Right lung (tissue), 2 donors: ENCODE measurements at regions not wholly inside any gene's neighbourhood (a gene's known extent, or its start where the extent isn't known, plus 50 kb on each side); places are given as distances from the start of the nearest gene placed in this dataset.
"Not testable (repeated sequence)": the region's sequence is repeated elsewhere in the genome, so short reads cannot be mapped to it uniquely, and the experiment has no call there.

ENCODE experiments used
- DNase-seq, 2 donors: peaks; one replicate each; pipeline ENCODE4 v3.0.0-alpha.2; 2013

GRCh38 chr3:145170121-145170520 is 990.9 kb downstream of the PLOD2 start:
- DNase-seq, result no peak

DNA sequence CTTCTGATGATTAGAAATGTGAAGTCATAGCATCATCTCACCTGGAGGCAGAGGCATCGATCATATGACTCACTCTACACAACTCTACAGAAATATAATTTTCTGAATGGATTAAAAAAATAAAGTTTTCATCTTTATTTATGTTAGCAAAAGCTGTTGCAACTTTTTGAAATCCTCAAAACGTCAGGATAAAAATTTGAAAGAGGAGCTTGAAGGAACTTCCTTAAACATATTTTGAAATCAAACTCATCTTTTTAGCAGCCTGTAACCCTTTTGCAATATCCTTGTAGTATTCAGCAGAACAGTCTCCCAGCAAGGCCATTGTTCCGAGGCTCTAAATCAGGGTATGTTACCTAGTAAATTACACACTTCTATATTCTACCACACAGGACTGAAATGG is 985.4 kb downstream of the PLOD2 start:
- no peak for DNase-seq

DNA sequence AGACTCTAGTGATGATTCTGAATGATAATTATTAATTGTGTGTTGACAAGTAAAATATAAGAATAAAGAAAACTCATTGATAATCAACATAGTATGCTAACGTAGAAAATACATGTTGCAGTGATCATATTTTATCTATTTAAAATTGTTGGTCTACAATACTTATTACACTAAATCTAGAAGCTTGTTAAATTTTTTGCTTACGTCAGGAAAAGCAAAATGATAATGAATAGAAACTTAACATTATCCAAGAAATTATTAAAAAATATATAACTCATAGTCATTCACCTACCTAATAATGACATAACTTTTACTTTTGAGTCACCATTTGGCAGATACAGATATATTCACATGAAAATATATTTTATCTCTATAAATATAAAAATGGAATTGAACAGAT is 984.1 kb downstream of the PLOD2 start:
- DNase-seq, result no peak

DNA sequence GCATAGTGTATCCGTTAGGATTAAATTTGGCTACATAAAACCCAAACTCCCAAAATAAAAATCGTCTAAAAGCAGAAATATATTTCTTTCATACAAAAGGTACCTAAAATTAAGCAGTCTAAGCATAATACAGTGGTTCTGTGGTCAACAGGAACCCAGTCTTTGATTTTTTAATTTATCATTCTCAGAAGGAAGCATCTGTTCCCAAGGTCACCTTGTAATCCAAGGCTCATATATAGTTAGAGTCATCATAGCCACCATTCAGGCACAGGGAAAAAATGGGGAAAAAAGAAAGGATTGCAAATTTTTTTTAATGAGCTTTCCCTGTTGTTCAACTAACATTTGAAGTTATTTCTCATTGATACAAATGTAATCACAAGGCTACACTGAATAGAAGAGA is 983.2 kb downstream of the PLOD2 start:
- no peak for DNase-seq

GRCh38 chr3:145182196-145182911 is 978.6 kb downstream of the PLOD2 start:
- DNase-seq, result no peak

GRCh38 chr3:145183261-145183660 is 977.7 kb downstream of the PLOD2 start:
- DNase-seq, result no peak

GRCh38 chr3:145188079-145188770 is 972.8 kb downstream of the PLOD2 start:
- no peak for DNase-seq

- DNase-seq, result no peak
These were observed 970.8 kb downstream of the PLOD2 start for GRCh38 chr3:145190138-145190537.

DNA sequence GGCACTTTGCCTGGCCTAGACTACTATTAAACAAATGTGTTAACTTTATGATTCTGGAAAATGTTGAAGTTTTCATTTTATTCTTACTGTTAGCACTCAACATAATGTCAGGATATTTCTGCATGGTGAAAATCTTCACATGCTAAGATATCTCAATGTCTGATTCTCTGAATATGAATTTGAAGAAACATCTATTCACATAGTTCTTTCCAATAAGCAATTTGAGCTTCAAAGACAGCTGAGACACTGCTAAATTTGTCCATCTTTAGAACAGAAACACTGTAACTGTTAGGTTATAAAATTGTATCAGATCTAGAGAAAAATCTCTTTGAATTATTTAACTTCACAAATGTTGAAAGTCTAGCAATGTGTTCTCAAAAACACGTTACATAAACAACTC is 970.2 kb downstream of the PLOD2 start:
- DNase-seq, result no peak

GRCh38 chr3:145191543-145191942 is 969.4 kb downstream of the PLOD2 start:
- DNase-seq, result no peak

GRCh38 chr3:145197051-145197820 is 963.7 kb downstream of the PLOD2 start:
- peak; percentile 44 to 74 for DNase-seq

GRCh38 chr3:145197821-145198220 is 963.2 kb downstream of the PLOD2 start:
- peak; percentile 28 to 59 for DNase-seq

GRCh38 chr3:145209561-145209960 is 951.4 kb downstream of the PLOD2 start:
- DNase-seq, result peak; percentile 52 to 66

DNA sequence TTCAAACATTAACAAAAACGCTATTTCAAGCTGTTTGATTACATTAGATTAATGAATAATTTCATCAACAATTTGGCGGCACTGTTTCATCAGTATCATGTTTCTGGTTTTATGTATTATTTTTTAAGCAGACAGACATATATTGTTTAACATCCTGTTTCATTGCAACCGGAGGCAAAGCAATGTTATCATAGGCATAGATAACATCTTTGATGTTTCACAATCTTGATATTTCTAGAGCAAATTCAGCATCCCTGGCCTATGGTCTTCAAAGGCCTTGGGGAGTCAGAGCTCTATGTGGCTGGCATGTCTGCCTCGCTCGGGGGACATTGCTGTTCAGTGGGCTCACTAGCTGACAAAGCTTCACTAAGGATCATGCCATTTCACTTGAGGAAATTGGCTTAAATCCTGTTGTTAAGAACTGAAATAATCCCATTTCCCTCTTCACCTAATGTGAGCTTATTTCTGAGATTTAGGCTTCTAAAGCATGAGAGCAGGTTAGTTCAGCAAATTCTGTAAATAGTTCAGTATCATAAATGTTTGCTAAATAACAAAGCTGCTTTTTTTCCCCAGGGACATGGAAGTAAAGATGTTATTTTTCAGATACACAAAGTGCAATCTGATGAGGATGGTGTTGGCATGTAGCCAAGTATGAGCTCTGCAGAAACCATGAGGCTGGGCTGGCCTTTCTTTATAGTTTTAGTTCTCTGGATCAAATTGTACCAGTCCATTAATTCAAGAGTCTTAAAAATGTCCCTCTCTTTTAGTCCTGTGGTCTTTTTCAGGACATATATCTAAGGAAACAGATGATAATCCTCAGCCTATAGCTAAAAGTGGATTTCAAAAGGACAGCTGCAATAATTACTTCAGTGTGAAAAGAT is 941.4 kb downstream of the PLOD2 start:
- peak in 1 of 2 donors; percentile 8 for DNase-seq

DNA sequence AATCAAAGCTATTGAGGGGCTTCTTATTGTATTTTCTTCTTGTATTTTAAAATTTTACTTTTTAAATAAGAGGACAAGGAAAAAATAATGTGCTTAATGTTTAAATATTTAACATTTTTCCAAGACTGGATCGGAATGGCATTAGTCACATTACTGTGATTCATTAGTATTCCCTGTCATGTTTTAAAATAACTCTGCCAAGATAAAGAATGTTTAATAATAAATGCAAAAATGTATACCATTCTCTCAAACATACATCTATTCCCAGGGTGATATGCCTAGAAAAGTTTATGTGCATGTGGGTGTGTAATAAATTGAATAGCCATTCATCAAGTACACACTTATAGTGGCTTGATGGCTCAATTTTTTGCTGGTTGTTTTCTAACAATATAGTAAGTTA is 936.1 kb downstream of the PLOD2 start:
- DNase-seq, result no peak

DNA sequence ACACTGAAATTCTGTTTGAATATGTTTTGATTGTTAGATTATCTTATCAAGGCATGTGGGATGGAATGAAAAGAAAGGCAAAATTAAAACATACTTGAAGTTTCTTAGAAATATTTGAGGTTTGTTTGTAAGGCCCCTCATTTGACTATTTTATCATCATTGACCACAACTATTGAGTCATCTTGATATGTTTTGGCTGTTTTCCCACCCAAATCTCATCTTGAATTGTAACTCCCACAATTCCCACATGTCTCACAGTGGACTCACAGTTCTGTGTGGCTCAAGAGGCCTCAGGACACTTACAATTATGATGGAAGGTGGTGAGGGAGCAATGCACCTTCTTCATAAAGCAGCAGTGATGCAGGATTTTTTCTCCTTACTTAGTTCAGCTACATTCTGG is 917.1 kb downstream of the PLOD2 start:
- no peak for DNase-seq

- DNase-seq, result no peak
These were observed 916.7 kb downstream of the PLOD2 start for GRCh38 chr3:145244327-145244726.

DNA sequence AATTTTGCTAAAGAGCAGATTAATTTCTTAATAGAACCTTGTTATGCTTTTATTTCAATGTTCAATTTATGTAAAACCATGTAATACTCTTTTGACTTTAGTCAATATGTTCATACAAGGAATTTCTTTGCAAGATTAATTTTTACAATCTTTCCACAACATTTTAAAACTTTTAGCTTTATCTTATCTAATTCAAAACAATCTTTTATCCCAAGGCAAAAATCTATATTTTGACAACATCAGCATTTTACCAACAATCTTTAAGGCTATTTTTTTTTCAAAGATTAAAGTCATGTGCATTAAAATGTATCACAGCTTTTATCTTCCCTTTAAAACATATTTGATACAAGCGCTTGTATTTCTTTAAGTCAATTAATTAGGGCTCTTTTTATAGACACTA is 914.7 kb downstream of the PLOD2 start:
- DNase-seq, result no peak

GRCh38 chr3:145248928-145249327 is 912.1 kb downstream of the PLOD2 start:
- DNase-seq, result no peak

- no peak for DNase-seq
These were observed 909.7 kb downstream of the PLOD2 start for GRCh38 chr3:145251311-145251710.

- DNase-seq, result not testable (repeated sequence)
These were observed 903.0 kb downstream of the PLOD2 start for GRCh38 chr3:145257967-145258366.
